ENCODE measurements at regions not wholly inside any gene's neighbourhood (a gene's known extent, or its start where the extent isn't known, plus 50 kb on each side); places are given as distances from the start of the nearest gene placed in this dataset.
"Not testable (repeated sequence)": the region's sequence is repeated elsewhere in the genome, so short reads cannot be mapped to it uniquely, and the experiment has no call there.

DNA sequence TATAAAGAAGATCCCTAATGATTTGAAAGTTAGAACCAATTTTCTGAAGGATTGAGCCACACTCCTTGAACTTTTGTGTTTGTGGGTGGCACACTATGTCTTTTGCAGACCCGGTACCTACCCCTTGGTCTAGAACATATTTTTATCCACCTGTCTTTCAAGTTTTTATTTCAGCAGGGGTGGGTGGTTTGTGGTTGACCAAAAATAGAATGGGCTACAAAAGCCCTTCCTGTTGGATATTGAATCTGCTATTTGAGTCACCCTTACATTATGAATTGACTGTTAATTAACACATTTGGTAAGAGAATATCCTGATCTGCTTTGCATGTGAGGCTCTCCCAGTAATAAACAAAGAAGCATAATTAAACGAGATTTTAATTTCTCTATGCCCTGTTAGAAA lies 401.2 kb downstream of the POTEH start:
- DNase-seq; intact Hi-C loops (cut with DNase I, micrococcal nuclease); H3K36me3 ChIP-seq (ENCODE audit: low read depth); ATAC-seq; H3K4me1 ChIP-seq (ENCODE audit: low read depth); H3K4me3 ChIP-seq: not testable (repeated sequence)
- H3K9me3 ChIP-seq, result peaks cover 28% of the 10 kb centered on the region

DNA sequence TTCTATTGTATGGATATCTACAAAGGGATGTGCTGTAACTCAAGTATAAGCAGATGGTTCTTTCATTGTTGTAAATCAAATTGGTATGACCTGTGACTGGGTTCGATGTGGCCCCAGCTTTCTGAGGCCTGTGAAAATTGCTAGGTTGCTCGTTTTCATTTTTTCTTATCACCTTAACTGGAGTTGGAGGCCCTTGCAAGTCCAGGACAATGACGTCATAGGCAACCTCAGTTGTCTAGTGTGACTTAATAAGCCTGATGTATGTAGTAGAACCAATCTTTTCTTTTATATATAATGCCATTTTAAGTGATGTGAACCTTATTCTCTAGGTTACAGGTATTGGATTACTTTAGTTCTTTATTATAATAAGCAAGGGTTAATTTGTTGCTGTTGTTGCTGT lies 415.3 kb downstream of the POTEH start:
- ATAC-seq; H3K36me3 ChIP-seq (ENCODE audit: low read depth); intact Hi-C loops (cut with DNase I, micrococcal nuclease); H3K4me1 ChIP-seq (ENCODE audit: low read depth); H3K4me3 ChIP-seq; DNase-seq: not testable (repeated sequence)
- H3K9me3 ChIP-seq, result peaks cover 23% of the 10 kb centered on the region

DNA sequence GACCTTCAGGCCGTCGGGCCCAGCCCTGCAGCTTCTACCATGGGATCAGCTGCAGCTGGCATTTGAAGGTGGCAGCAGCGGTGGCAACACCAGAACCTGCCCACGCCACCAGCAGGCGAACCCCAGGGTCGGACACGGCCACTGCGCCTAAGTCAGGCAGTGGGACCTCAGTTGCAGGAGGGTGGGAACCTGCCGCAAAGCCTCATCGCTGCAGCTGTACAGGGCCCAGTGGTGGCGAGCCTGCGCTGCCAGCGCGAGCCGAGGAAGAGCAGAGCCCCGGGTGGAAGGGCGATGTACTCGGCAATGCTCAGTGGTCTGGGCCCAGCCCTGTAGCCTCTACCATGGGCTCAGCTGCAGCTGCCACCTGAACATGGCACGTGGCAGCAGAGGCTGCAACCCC lies 441.6 kb downstream of the POTEH start:
- H3K4me1 ChIP-seq (ENCODE audit: low read depth); DNase-seq; H3K36me3 ChIP-seq (ENCODE audit: low read depth); H3K4me3 ChIP-seq; intact Hi-C loops (cut with DNase I, micrococcal nuclease); ATAC-seq: not testable (repeated sequence)
- H3K9me3 ChIP-seq, result peaks cover 35% of the 10 kb centered on the region

DNA sequence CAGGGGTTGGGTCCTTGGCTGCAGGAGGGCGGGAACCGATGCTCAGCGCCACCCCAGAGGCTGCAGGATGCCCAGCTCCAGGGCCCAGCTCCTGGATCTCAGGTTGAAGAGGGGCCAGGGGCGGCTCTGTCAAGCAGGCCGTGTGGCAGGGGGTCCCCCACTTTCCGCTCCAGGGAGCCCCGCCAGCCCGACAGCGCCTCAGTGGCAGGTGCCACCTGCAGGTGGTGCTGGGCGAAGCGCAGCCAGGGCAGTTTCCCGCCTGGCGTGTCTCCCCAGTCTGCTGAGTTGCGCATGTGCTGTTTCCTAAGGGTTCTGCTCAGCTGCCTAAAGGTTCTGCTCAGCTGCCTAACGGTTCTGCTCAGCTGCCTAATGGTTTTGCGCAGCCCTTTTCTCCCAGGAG lies 442.1 kb downstream of the POTEH start:
- Histone ChIP-seq H3K9me3 (peaks cover 35% of the 10 kb centered on the region), H3K4me1 (ENCODE audit: low read depth) (no peaks in the 10 kb centered on the region), H3K36me3 (ENCODE audit: low read depth) (no peaks in the 10 kb centered on the region), H3K4me3 (no peak overlapping the region)
- DNase-seq, result no peak
- intact Hi-C loops (cut with DNase I, micrococcal nuclease), result no loop called here
- TF ChIP-seq, protein P1, sequence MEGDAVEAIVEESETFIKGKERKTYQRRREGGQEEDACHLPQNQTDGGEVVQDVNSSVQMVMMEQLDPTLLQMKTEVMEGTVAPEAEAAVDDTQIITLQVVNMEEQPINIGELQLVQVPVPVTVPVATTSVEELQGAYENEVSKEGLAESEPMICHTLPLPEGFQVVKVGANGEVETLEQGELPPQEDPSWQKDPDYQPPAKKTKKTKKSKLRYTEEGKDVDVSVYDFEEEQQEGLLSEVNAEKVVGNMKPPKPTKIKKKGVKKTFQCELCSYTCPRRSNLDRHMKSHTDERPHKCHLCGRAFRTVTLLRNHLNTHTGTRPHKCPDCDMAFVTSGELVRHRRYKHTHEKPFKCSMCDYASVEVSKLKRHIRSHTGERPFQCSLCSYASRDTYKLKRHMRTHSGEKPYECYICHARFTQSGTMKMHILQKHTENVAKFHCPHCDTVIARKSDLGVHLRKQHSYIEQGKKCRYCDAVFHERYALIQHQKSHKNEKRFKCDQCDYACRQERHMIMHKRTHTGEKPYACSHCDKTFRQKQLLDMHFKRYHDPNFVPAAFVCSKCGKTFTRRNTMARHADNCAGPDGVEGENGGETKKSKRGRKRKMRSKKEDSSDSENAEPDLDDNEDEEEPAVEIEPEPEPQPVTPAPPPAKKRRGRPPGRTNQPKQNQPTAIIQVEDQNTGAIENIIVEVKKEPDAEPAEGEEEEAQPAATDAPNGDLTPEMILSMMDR (IDR thresholded peaks at IDR 0.05), result no peak
- no peak for ATAC-seq

DNA sequence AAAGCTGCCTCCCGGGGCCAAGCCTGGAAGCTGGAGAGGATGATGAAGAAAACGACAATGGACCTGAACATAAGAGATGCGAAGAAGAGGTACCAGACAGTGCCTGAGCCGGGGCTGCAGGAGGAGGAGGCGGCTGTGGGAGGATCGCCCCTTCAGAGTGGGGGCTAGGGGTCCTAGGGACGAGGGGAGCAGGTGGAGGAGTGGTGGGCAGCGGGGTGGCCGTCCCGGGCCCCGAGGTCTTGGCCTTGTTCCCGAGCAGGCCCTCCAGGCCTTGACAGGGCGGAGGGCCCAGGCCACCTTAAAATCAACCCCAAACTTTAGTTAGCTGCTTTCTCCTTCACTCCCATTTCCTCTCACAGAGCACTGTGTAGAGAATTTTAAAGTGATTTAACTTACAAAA lies 442.8 kb downstream of the POTEH start:
- ATAC-seq; DNase-seq; H3K4me3 ChIP-seq; intact Hi-C loops (cut with DNase I, micrococcal nuclease); H3K36me3 ChIP-seq (ENCODE audit: low read depth); H3K4me1 ChIP-seq (ENCODE audit: low read depth): not testable (repeated sequence)
- peaks cover 35% of the 10 kb centered on the region for H3K9me3 ChIP-seq

DNA sequence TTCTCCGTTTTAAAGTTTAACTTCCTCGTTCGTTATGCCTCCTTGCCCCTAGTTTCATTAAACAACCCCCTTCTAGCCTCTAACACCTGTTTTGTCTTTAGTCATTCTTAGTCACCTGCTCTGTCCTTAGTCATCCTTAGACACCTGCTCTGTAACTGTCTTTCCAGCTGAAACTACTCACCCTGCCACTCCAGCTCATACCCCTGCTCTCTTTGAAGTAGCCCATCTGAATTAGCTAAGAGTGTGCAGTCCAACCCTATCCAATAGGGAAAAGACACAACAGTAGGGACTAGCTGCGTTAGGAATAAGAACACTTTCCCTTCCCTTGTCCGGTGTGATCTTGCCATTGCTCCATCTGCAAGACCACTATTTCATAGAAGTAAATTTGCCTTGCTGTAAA lies 446.5 kb downstream of the CCT8L2 start:
- ATAC-seq, result not testable (repeated sequence)

DNA sequence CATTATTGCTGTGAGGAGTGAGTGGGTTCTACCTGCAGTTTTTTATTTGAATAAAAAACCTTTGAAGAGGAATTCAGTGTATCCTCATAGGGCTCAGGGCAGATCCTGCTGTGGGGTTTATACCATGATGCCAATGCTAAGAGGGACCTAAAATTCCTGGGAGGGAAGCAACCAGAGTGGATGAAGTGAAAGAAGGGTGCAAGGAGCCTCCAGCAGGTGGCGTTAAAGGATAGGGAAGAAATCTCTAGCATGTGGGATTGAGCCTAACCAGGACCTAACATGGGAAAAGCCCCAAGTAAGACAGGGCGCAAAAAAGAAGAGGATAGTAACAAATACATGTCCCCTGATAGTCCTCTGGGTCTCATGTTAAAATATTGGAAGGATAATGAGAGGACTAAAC lies 445.7 kb downstream of the CCT8L2 start:
- intact Hi-C loops (cut with DNase I, micrococcal nuclease); ATAC-seq; H3K4me3 ChIP-seq; H3K36me3 ChIP-seq (ENCODE audit: low read depth); H3K4me1 ChIP-seq (ENCODE audit: low read depth): not testable (repeated sequence)
- peaks cover 18% of the 10 kb centered on the region for H3K9me3 ChIP-seq
- peak in 1 of 3 donors; percentile 6 for DNase-seq

More for the DNA sequence above, 446.5 kb downstream of the CCT8L2 start:
- intact Hi-C loops (cut with DNase I, micrococcal nuclease); H3K4me3 ChIP-seq; DNase-seq; H3K36me3 ChIP-seq (ENCODE audit: low read depth); H3K4me1 ChIP-seq (ENCODE audit: low read depth): not testable (repeated sequence)
- peaks cover 17% of the 10 kb centered on the region for H3K9me3 ChIP-seq

DNA sequence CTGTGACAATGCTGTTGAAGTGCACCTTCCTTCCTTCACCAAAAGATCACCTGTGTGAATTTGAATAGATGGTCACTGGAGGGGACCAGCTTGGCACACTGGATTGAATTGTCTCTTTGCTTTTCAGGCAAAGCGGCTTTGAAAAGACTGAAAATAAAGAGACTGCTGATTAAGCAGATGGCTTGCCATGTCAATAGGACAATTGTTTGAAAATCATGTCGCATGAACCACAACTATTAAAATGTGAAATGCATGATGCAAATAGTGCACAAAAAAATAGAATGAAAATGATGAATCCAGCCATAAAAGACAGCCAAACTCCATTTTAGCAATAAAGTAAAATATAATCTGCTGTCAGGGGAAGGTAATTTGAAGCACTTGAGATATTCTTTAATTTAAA lies 415.3 kb downstream of the CCT8L2 start:
- H3K36me3 ChIP-seq (ENCODE audit: low read depth); H3K4me3 ChIP-seq; H3K4me1 ChIP-seq (ENCODE audit: low read depth); DNase-seq; ATAC-seq; intact Hi-C loops (cut with DNase I, micrococcal nuclease): not testable (repeated sequence)
- peaks cover 17% of the 10 kb centered on the region for H3K9me3 ChIP-seq

DNA sequence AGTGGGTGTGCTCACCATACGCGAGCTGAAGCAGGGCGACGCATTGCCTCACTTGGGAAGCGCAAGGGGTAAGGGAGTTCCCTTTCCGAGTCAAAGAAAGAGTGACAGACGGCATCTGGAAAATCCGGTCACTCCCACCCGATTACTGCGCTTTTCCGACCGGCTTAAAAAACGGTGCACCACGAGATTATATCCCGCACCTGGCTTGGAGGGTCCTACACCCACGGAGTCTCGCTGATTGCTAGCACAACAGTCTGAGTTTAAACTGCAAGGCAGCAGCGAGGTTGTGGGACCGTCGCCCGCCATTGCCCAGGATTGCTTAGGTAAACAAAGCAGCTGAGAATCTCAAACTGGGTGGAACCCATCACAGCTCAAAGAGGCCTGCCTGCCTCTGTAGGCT lies 408.7 kb downstream of the CCT8L2 start:
- DNase-seq; H3K4me1 ChIP-seq (ENCODE audit: low read depth); H3K9me3 ChIP-seq; intact Hi-C loops (cut with DNase I, micrococcal nuclease); H3K36me3 ChIP-seq (ENCODE audit: low read depth); H3K4me3 ChIP-seq; ATAC-seq: not testable (repeated sequence)
